ENCODE measurements at regions not wholly inside any gene's neighbourhood (a gene's known extent, or its start where the extent isn't known, plus 50 kb on each side); places are given as distances from the start of the nearest gene placed in this dataset.

GRCh38 chr10:114753126-114753525 is 68.5 kb upstream of the FHIP2A start:
- no peak for TF ChIP-seq CTCF (conservative IDR thresholded peaks at IDR 0.05)
- Mint-ChIP-seq H3K27me3 (ENCODE audit: insufficient read depth) (no peaks in the 10 kb centered on the region), H3K27ac (no peak overlapping the region), H3K4me3 (no peak overlapping the region), H3K9me3 (no peaks in the 10 kb centered on the region), H3K4me1 (no peaks in the 10 kb centered on the region), H3K36me3 (ENCODE audit: low read depth) (no peaks in the 10 kb centered on the region)
- no peaks in the 10 kb centered on the region for H3K4me1 ChIP-seq (ENCODE audit: control insufficient read depth, insufficient read depth, low read length)
- no peak overlapping the region for H3K9ac ChIP-seq (ENCODE audit: extremely low read depth, low read length, poor library complexity, severe bottlenecking)
- H3K36me3 ChIP-seq (ENCODE audit: control insufficient read depth, insufficient read depth, low read length) = no peaks in the 10 kb centered on the region
- no peak overlapping the region for H3K27ac ChIP-seq (ENCODE audit: low read depth, low read length)
- 85 to 91% methylated on average over 5 of the region's 5 CpGs for WGBS, 2 experiments (ENCODE audit: insufficient coverage in 1 of 2, insufficient read length in 1 of 2)
- no peaks in the 10 kb centered on the region for H3K9me3 ChIP-seq (ENCODE audit: control insufficient read depth, low read length)
- no peak overlapping the region for H3K4me3 ChIP-seq (ENCODE audit: low read length)
- H3K27me3 ChIP-seq (ENCODE audit: control insufficient read depth, insufficient read depth, low read length, poor library complexity, severe bottlenecking) = no peaks in the 10 kb centered on the region
- no peak for DNase-seq

- Histone ChIP-seq H3K27me3 (ENCODE audit: control insufficient read depth, insufficient read depth, low read length, poor library complexity, severe bottlenecking) (no peaks in the 10 kb centered on the region), H3K9me3 (ENCODE audit: control insufficient read depth, low read length) (no peaks in the 10 kb centered on the region), H3K36me3 (ENCODE audit: control insufficient read depth, insufficient read depth, low read length) (no peaks in the 10 kb centered on the region), H3K4me3 (ENCODE audit: low read length) (no peak overlapping the region), H3K9ac (ENCODE audit: extremely low read depth, low read length, poor library complexity, severe bottlenecking) (no peak overlapping the region), H3K27ac (ENCODE audit: low read depth, low read length) (no peak overlapping the region), H3K4me1 (ENCODE audit: control insufficient read depth, insufficient read depth, low read length) (no peaks in the 10 kb centered on the region)
- Mint-ChIP-seq H3K36me3 (ENCODE audit: low read depth) (no peaks in the 10 kb centered on the region), H3K27ac (no peak overlapping the region), H3K9me3 (no peaks in the 10 kb centered on the region), H3K27me3 (ENCODE audit: insufficient read depth) (no peaks in the 10 kb centered on the region), H3K4me1 (no peaks in the 10 kb centered on the region), H3K4me3 (no peak overlapping the region)
- 86 to 91% methylated on average over 12 to 15 of the region's 15 CpGs for WGBS, 2 experiments (ENCODE audit: insufficient coverage in 1 of 2, insufficient read length in 1 of 2)
- no peak for DNase-seq
- TF ChIP-seq CTCF (conservative IDR thresholded peaks at IDR 0.05) = no peak
Observed at GRCh38 chr10:114754445-114755320, 66.9 kb upstream of the FHIP2A start.

GRCh38 chr10:114755537-114755936 is 66.0 kb upstream of the FHIP2A start:
- no peaks in the 10 kb centered on the region for H3K9me3 ChIP-seq (ENCODE audit: control insufficient read depth, low read length)
- H3K27me3 ChIP-seq (ENCODE audit: control insufficient read depth, insufficient read depth, low read length, poor library complexity, severe bottlenecking) = no peaks in the 10 kb centered on the region
- DNase-seq = no peak
- no peak overlapping the region for H3K4me3 ChIP-seq (ENCODE audit: low read length)
- no peak for TF ChIP-seq CTCF (conservative IDR thresholded peaks at IDR 0.05)
- H3K27ac Mint-ChIP-seq = no peak overlapping the region
- no peaks in the 10 kb centered on the region for H3K4me1 ChIP-seq (ENCODE audit: control insufficient read depth, insufficient read depth, low read length)
- WGBS, 2 experiments (ENCODE audit: insufficient coverage in 1 of 2, insufficient read length in 1 of 2) = 76 to 82% methylated on average over 6 to 7 of the region's 7 CpGs
- no peaks in the 10 kb centered on the region for H3K36me3 Mint-ChIP-seq (ENCODE audit: low read depth)
- H3K27me3 Mint-ChIP-seq (ENCODE audit: insufficient read depth) = no peaks in the 10 kb centered on the region
- no peak overlapping the region for H3K4me3 Mint-ChIP-seq
- no peaks in the 10 kb centered on the region for H3K4me1 Mint-ChIP-seq
- no peaks in the 10 kb centered on the region for H3K36me3 ChIP-seq (ENCODE audit: control insufficient read depth, insufficient read depth, low read length)
- no peaks in the 10 kb centered on the region for H3K9me3 Mint-ChIP-seq
- H3K27ac ChIP-seq (ENCODE audit: low read depth, low read length) = no peak overlapping the region
- no peak overlapping the region for H3K9ac ChIP-seq (ENCODE audit: extremely low read depth, low read length, poor library complexity, severe bottlenecking)

All from endodermal cell (in vitro differentiated cells).